ENCODE measurements at regions not wholly inside any gene's neighbourhood (a gene's known extent, or its start where the extent isn't known, plus 50 kb on each side); places are given as distances from the start of the nearest gene placed in this dataset.

GRCh38 chr21:32915099-32915498 is 110.6 kb upstream of the OLIG2 start (continued):
- TF ChIP-seq TBP (IDR thresholded peaks at IDR 0.05; ENCODE audit: low read depth, low read length) (no peak), EP300 (IDR thresholded peaks at IDR 0.05; ENCODE audit: borderline replicate concordance in 1 of 2, low read depth in 2 of 2, low read length in 2 of 2) (no peak), RBBP5 (IDR thresholded peaks at IDR 0.05; ENCODE audit: borderline replicate concordance, low read depth, low read length) (no peak), SP2 (IDR thresholded peaks at IDR 0.05; ENCODE audit: low read length) (no peak), CTCF (IDR thresholded peaks at IDR 0.05; ENCODE audit: control extremely low read depth in 1 of 3, insufficient read depth in 1 of 3, low read depth in 1 of 3, low read length in 3 of 3) (no peak), SIX5 (IDR thresholded peaks at IDR 0.05; ENCODE audit: low read depth, low read length) (no peak), USF2 (IDR thresholded peaks at IDR 0.05; ENCODE audit: low read length) (no peak), SUZ12 (IDR thresholded peaks at IDR 0.05; ENCODE audit: low read length) (no peak), CBX5 (IDR thresholded peaks at IDR 0.05; ENCODE audit: low read depth, low read length) (no peak), CEBPB (IDR thresholded peaks at IDR 0.05; ENCODE audit: low read depth, low read length) (no peak), SIN3A (conservative IDR thresholded peaks at IDR 0.05 in 1 of 2, IDR thresholded peaks at IDR 0.05 in 1 of 2; ENCODE audit: low read depth in 1 of 2, low read length in 2 of 2) (no peak), HDAC6 (IDR thresholded peaks at IDR 0.05; ENCODE audit: low read depth, low read length) (no peak), CHD2 (IDR thresholded peaks at IDR 0.05; ENCODE audit: low read length) (no peak), RAD21 (IDR thresholded peaks at IDR 0.05 in 1 of 2, conservative IDR thresholded peaks at IDR 0.05 in 1 of 2; ENCODE audit: low read depth in 2 of 2, low read length in 2 of 2) (no peak), BCL11A (IDR thresholded peaks at IDR 0.05; ENCODE audit: low read depth in 2 of 2, low read length in 2 of 2) (no peak)
- TF ChIP-seq, protein P1, sequence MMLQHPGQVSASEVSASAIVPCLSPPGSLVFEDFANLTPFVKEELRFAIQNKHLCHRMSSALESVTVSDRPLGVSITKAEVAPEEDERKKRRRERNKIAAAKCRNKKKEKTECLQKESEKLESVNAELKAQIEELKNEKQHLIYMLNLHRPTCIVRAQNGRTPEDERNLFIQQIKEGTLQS (IDR thresholded peaks at IDR 0.05; ENCODE audit: insufficient read depth, low read depth, low read length): no peak
